ENCODE measurements at regions not wholly inside any gene's neighbourhood (a gene's known extent, or its start where the extent isn't known, plus 50 kb on each side); places are given as distances from the start of the nearest gene placed in this dataset.

DNA sequence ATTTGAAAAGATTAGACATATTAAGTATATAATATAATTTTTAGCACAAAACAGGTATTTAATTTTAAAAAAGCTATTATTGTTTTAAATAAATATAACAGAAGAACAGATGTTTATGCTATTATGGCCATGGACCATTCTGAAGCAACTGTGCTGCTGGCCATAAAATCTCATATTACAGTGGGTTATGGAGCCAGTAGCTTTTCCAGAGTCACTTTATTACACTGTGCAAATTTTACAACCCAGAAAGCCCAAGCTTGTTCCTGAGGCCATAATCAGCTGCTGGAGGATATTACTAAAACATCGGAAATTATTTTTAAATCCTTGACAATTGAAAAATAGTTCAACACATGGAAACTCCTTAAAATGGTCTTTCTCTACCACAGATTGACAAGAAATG lies 557.3 kb upstream of the KCNMB2 start:
- TF ChIP-seq, protein P1, sequence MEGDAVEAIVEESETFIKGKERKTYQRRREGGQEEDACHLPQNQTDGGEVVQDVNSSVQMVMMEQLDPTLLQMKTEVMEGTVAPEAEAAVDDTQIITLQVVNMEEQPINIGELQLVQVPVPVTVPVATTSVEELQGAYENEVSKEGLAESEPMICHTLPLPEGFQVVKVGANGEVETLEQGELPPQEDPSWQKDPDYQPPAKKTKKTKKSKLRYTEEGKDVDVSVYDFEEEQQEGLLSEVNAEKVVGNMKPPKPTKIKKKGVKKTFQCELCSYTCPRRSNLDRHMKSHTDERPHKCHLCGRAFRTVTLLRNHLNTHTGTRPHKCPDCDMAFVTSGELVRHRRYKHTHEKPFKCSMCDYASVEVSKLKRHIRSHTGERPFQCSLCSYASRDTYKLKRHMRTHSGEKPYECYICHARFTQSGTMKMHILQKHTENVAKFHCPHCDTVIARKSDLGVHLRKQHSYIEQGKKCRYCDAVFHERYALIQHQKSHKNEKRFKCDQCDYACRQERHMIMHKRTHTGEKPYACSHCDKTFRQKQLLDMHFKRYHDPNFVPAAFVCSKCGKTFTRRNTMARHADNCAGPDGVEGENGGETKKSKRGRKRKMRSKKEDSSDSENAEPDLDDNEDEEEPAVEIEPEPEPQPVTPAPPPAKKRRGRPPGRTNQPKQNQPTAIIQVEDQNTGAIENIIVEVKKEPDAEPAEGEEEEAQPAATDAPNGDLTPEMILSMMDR (conservative IDR thresholded peaks at IDR 0.05; ENCODE audit: low read length): no peak
- no peak for TF ChIP-seq EZH2phosphoT487 (IDR thresholded peaks at IDR 0.05; ENCODE audit: borderline replicate concordance)

All from Loucy (cell line).